Psoas muscle (tissue), 7 donors: ENCODE measurements at regions not wholly inside any gene's neighbourhood (a gene's known extent, or its start where the extent isn't known, plus 50 kb on each side); places are given as distances from the start of the nearest gene placed in this dataset.

Source experiments
- ATAC-seq, 4 donors: fragments of 200-7000 bp; cut with Tn5 transposase; one replicate each; pipeline ENCODE4 v1.9.1; 2020; ENCODE audit warnings: moderate library complexity in 3 of 4, mild to moderate bottlenecking in 2 of 4
- DNase-seq, 2 donors: peaks; one replicate each; pipeline ENCODE4 v3.0.0-alpha.2; 2020
- H3K27ac ChIP-seq: fragments of 200-600 bp; one replicate; pipeline ENCODE4 v1.8.0; 2022
- H3K27me3 ChIP-seq, 3 donors: fragments of 200-600 bp in 1 of 3; one replicate each; pipeline versions ENCODE4 v1.6.1 to v1.8.0; 2013 to 2022; ENCODE audit warnings: low read length in 2 of 3, mild to moderate bottlenecking in 2 of 3, moderate library complexity in 1 of 3; ENCODE audit not compliant: insufficient read depth in 3 of 3
- H3K36me3 ChIP-seq, 2 donors: fragments of 200-600 bp in 1 of 2; one replicate each; pipeline versions ENCODE4 v1.6.1 to v1.8.0; 2013 to 2022; ENCODE audit warnings: low read depth in 1 of 2, mild to moderate bottlenecking in 1 of 2, moderate library complexity in 1 of 2; ENCODE audit not compliant: insufficient read depth in 1 of 2
- H3K4me1 ChIP-seq: fragments of 200-600 bp; one replicate; pipeline ENCODE4 v1.8.0; 2022
- H3K4me3 ChIP-seq: fragments of 200-600 bp; one replicate; pipeline ENCODE4 v1.8.0; 2022; ENCODE audit warnings: mild to moderate bottlenecking
- H3K9me3 ChIP-seq: fragments of 200-600 bp; one replicate; pipeline ENCODE4 v1.8.0; 2022
- WGBS, 3 donors: extraction: QIAGEN DNeasy Blood & Tissue Kit; methylation state at CpG; one replicate each; pipeline versions ENCODE4 v1.1.6 to v1.1.7; 2013; 5-methylcytosine and 5-hydroxymethylcytosine counted together
- intact Hi-C, 2 donors: fragments of 100-400 bp; cut with DNase I; formaldehyde crosslinking; loops; one replicate each; pipeline versions ENCODE4 v1.11.0 to v1.14.2; 2022
- TF ChIP-seq, protein P1 (sequence below): fragments of 200-600 bp; IDR thresholded peaks from one replicate; pipeline ENCODE4 v1.8.0; 2022; ENCODE audit warnings: antibody characterized with exemption
- donor health status: healthy with polysubstance abuse.
- donor health status: DM: no; HTN: no; CAD: no; lungs with moderate emphysema.
- donor health status: Bipolar disorder and iron deficiency.
- donor health status: healthy.
- donor health status: DM: yes; HTN: yes; CAD: no.
- donor health status: DM: no; HTN: no; CAD: no.
- donor health status: DM: yes; HTN: yes; CAD: no.

DNA sequence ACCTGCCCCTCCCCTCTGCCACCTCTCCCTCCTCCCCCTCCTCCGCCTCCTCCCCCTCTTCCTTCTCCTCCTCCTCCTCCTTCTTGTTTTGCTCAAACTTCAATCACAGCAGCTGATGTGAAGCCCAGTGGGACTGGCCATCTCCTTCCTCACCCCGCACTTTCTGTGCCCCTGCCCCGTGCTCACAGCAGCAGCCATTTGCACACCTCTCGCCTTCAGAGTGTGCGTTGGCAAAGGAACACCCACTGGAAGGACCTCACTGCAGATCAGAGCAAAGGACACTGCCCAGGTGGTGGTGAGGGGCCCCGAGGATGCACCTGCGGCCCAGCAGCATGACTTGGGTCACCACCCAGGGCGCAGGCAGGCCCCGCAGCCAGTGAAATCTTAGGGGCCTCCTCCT is 98.8 kb downstream of the SOX1 start:
- intact Hi-C loops = no loop called here
- Histone ChIP-seq H3K36me3 (no peaks in the 10 kb centered on the region), H3K4me3 (no peak overlapping the region), H3K9me3 (no peaks in the 10 kb centered on the region), H3K27me3 (peaks cover 0 to 4% (median 2%) of the 10 kb centered on the region in 3 donors), H3K27ac (no peak overlapping the region), H3K4me1 (no peaks in the 10 kb centered on the region)
- no peak for DNase-seq
- no peak for ATAC-seq
- TF ChIP-seq, protein P1, sequence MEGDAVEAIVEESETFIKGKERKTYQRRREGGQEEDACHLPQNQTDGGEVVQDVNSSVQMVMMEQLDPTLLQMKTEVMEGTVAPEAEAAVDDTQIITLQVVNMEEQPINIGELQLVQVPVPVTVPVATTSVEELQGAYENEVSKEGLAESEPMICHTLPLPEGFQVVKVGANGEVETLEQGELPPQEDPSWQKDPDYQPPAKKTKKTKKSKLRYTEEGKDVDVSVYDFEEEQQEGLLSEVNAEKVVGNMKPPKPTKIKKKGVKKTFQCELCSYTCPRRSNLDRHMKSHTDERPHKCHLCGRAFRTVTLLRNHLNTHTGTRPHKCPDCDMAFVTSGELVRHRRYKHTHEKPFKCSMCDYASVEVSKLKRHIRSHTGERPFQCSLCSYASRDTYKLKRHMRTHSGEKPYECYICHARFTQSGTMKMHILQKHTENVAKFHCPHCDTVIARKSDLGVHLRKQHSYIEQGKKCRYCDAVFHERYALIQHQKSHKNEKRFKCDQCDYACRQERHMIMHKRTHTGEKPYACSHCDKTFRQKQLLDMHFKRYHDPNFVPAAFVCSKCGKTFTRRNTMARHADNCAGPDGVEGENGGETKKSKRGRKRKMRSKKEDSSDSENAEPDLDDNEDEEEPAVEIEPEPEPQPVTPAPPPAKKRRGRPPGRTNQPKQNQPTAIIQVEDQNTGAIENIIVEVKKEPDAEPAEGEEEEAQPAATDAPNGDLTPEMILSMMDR = no peak
- whole genome bisulfite sequencing, 3 donors = 64 to 68% (median 66%) methylated on average over 9 of the region's 9 CpGs

GRCh38 chr13:112168761-112169160 is 101.8 kb downstream of the SOX1 start:
- ATAC-seq (no peak), DNase-seq (no peak)
- no peaks in the 10 kb centered on the region for H3K4me1 ChIP-seq
- H3K27ac ChIP-seq = no peak overlapping the region
- TF ChIP-seq, protein P1 = no peak
- 67 to 78% (median 77%) methylated on average over 11 of the region's 11 CpGs for WGBS, 3 donors
- no peak overlapping the region for H3K4me3 ChIP-seq
- no peaks in the 10 kb centered on the region for H3K9me3 ChIP-seq
- H3K27me3 ChIP-seq = peaks cover 0 to 6% (median 4%) of the 10 kb centered on the region in 3 donors
- H3K36me3 ChIP-seq = no peaks in the 10 kb centered on the region
- intact Hi-C loops = no loop called here

GRCh38 chr13:112169941-112170822 is 103.2 kb downstream of the SOX1 start:
- Histone ChIP-seq H3K9me3 (peaks cover 3% of the 10 kb centered on the region), H3K27me3 (peaks cover 0 to 5% (median 4%) of the 10 kb centered on the region in 3 donors), H3K4me1 (no peaks in the 10 kb centered on the region), H3K4me3 (no peak overlapping the region), H3K36me3 (no peaks in the 10 kb centered on the region), H3K27ac (no peak overlapping the region)
- 88 to 90% (median 90%) methylated on average over 17 of the region's 17 CpGs for WGBS, 3 donors
- intact Hi-C loops = no loop called here
- no peak for ATAC-seq
- TF ChIP-seq, protein P1 = no peak
- DNase-seq = no peak

- H3K9me3 ChIP-seq = peaks cover 3% of the 10 kb centered on the region
- no peak overlapping the region for H3K4me3 ChIP-seq
- H3K36me3 ChIP-seq = no peaks in the 10 kb centered on the region
- no peak overlapping the region for H3K27ac ChIP-seq
- WGBS, 3 donors = 87 to 92% (median 90%) methylated on average over 14 to 15 of the region's 15 CpGs
- intact Hi-C loops = no loop called here
- peaks cover 0 to 5% (median 4%) of the 10 kb centered on the region in 3 donors for H3K27me3 ChIP-seq
- TF ChIP-seq, protein P1 = no peak
- H3K4me1 ChIP-seq = no peaks in the 10 kb centered on the region
- DNase-seq (no peak), ATAC-seq (no peak)
These were observed 104.0 kb downstream of the SOX1 start for GRCh38 chr13:112170823-112171569.
